ENCODE measurements at regions not wholly inside any gene's neighbourhood (a gene's known extent, or its start where the extent isn't known, plus 50 kb on each side); places are given as distances from the start of the nearest gene placed in this dataset.
"Not testable (repeated sequence)": the region's sequence is repeated elsewhere in the genome, so short reads cannot be mapped to it uniquely, and the experiment has no call there.

GRCh38 chrX:22534643-22535042, 261.9 kb downstream of the CBLL2 start:
- DNase-seq (ENCODE audit: low spot score): no peak

- no peak for DNase-seq (ENCODE audit: low spot score)
Observed at GRCh38 chrX:22536746-22537304, 264.1 kb downstream of the CBLL2 start.

GRCh38 chrX:22538580-22538979, 265.9 kb downstream of the CBLL2 start:
- DNase-seq (ENCODE audit: low spot score): no peak

- DNase-seq (ENCODE audit: low spot score): no peak
Observed at GRCh38 chrX:22541926-22542325, 269.2 kb downstream of the CBLL2 start.

- no peak for DNase-seq (ENCODE audit: low spot score)
Observed at GRCh38 chrX:22542641-22543040, 269.9 kb downstream of the CBLL2 start.

GRCh38 chrX:22559506-22559905, 286.8 kb downstream of the CBLL2 start:
- DNase-seq (ENCODE audit: low spot score): no peak

- DNase-seq (ENCODE audit: low spot score): no peak
Observed at GRCh38 chrX:22575161-22575845, 302.6 kb downstream of the CBLL2 start.

GRCh38 chrX:22577181-22577580, 304.5 kb downstream of the CBLL2 start:
- DNase-seq (ENCODE audit: low spot score): no peak

- DNase-seq (ENCODE audit: low spot score): no peak
Observed at GRCh38 chrX:22585831-22586230, 313.1 kb downstream of the CBLL2 start.

GRCh38 chrX:22589845-22590244, 317.1 kb downstream of the CBLL2 start:
- DNase-seq (ENCODE audit: low spot score): no peak

- DNase-seq (ENCODE audit: low spot score): no peak
Observed at GRCh38 chrX:22594766-22595165, 322.1 kb downstream of the CBLL2 start.

- DNase-seq (ENCODE audit: low spot score): no peak
Observed at GRCh38 chrX:22603060-22603459, 330.3 kb downstream of the CBLL2 start.

- not testable (repeated sequence) for DNase-seq (ENCODE audit: low spot score)
Observed at GRCh38 chrX:22609452-22609851, 336.7 kb downstream of the CBLL2 start.

- no peak for DNase-seq (ENCODE audit: low spot score)
Observed at GRCh38 chrX:22616867-22617266, 344.2 kb downstream of the CBLL2 start.

GRCh38 chrX:22627576-22627975, 354.9 kb downstream of the CBLL2 start:
- no peak for DNase-seq (ENCODE audit: low spot score)

- DNase-seq (ENCODE audit: low spot score): no peak
Observed at GRCh38 chrX:22628275-22628674, 355.6 kb downstream of the CBLL2 start.

- DNase-seq (ENCODE audit: low spot score): no peak
Observed at GRCh38 chrX:22629105-22629725, 356.5 kb downstream of the CBLL2 start.

- no peak for DNase-seq (ENCODE audit: low spot score)
Observed at GRCh38 chrX:22634083-22634482, 361.4 kb downstream of the CBLL2 start.

- no peak for DNase-seq (ENCODE audit: low spot score)
Observed at GRCh38 chrX:22634751-22635150, 362.0 kb downstream of the CBLL2 start.

- DNase-seq (ENCODE audit: low spot score): no peak
Observed at GRCh38 chrX:22648281-22648680, 351.5 kb upstream of the DDX53 start.

- no peak for DNase-seq (ENCODE audit: low spot score)
Observed at GRCh38 chrX:22650691-22651090, 349.1 kb upstream of the DDX53 start.

- DNase-seq (ENCODE audit: low spot score): no peak
Observed at GRCh38 chrX:22652596-22652995, 347.2 kb upstream of the DDX53 start.

- DNase-seq (ENCODE audit: low spot score): no peak
Observed at GRCh38 chrX:22660756-22661155, 339.0 kb upstream of the DDX53 start.

GRCh38 chrX:22662776-22663175, 337.0 kb upstream of the DDX53 start:
- no peak for DNase-seq (ENCODE audit: low spot score)

All from activated CD4-positive, alpha-beta T cell treated with anti-CD3 and anti-CD28 coated beads, Interleukin-2, Interleukin-4, amounts not matched to agents 100 ng/mL and 50 ng/mL, durations not matched to agents 16 hours and 8 hours (primary cell).